K562 (cell line): ENCODE measurements at regions not wholly inside any gene's neighbourhood (a gene's known extent, or its start where the extent isn't known, plus 50 kb on each side); places are given as distances from the start of the nearest gene placed in this dataset.

Source experiments
- ATAC-seq: fragments of 200-7000 bp; cut with Tn5 transposase; 3 replicates; pipeline ENCODE4 v1.9.1; 2020; ENCODE audit warnings: moderate library complexity
- BruUV-seq: library from RNA; stranded (reverse); fragments of 400-500 nt; replicated peaks from 2 replicates; lab custom pipeline; 2021; lab: Mats Ljungman, UMichigan
- CTCF ChIA-PET: fragments of 300-600 bp; formaldehyde crosslinking; extraction: SDS; loops from one replicate; lab custom pipeline; 2021; ENCODE audit warnings: low intra/inter-chr PET ratio; lab: Yijun Ruan, JAX
- POLR2A ChIA-PET: fragments of 300-600, 350-650 bp; sonication (Branson Sonifier 250); formaldehyde crosslinking; extraction: SDS; loops from one replicate; lab custom pipeline; 2021; ENCODE audit warnings: antibody characterized with exemption, inconsistent platforms; lab: Yijun Ruan, JAX
- DNase-seq, 4 experiments: peaks; one replicate each; pipeline versions ENCODE4 v3.0.0 to v3.0.0-alpha.2; 2011 to 2018; ENCODE audit warnings: low spot score in 3 of 4, mixed read lengths in 3 of 4; ENCODE audit errors: extremely low read depth in 1 of 4
- FAIRE-seq: peaks from 2 replicates; lab custom pipeline; 2011; peaks lifted over from hg19 to GRCh38; lab: Jason Lieb, UNC
- H2AFZ ChIP-seq: 2 replicates; pipeline ENCODE4 v1.6.0; 2011; ENCODE audit warnings: low read depth, low read length, control low read depth, inconsistent platforms
- H3K27ac ChIP-seq: fragments of 200-600 bp; 3 replicates; pipeline ENCODE4 v1.8.0; 2011; ENCODE audit warnings: low read depth, mild to moderate bottlenecking, control low read depth, inconsistent platforms, low read length, moderate library complexity, mixed read lengths; ENCODE audit errors: extremely low read depth
- H3K27me3 ChIP-seq, 2 experiments: fragments of 300-600 bp in 1 of 2; 2 replicates in 1 of 2; 3 replicates in 1 of 2; pipeline versions ENCODE4 v1.6.0 to v1.8.0; 2011; ENCODE audit warnings: inconsistent platforms in 2 of 2, low read length in 2 of 2, mild to moderate bottlenecking in 1 of 2, mixed read lengths in 1 of 2, moderate library complexity in 1 of 2; ENCODE audit not compliant: control insufficient read depth in 2 of 2, insufficient read depth in 2 of 2
- H3K36me3 ChIP-seq: fragments of 300-600 bp; 3 replicates; pipeline ENCODE4 v1.8.0; 2011; ENCODE audit warnings: mild to moderate bottlenecking, low read length, inconsistent platforms; ENCODE audit not compliant: control insufficient read depth, insufficient read depth
- H3K4me1 ChIP-seq, 2 experiments: fragments of 200-600 bp in 1 of 2; replicated peaks in 1 of 2; 2 replicates in 1 of 2; 3 replicates in 1 of 2; pipeline versions ENCODE4 v1.5.1 to v1.8.0; 2011; ENCODE audit warnings: inconsistent platforms in 2 of 2, low read length in 2 of 2, mild to moderate bottlenecking in 1 of 2, mixed read lengths in 1 of 2, moderate library complexity in 1 of 2; ENCODE audit not compliant: control insufficient read depth in 2 of 2, insufficient read depth in 2 of 2
- H3K4me2 ChIP-seq: 2 replicates; pipeline ENCODE4 v1.6.1; 2011; ENCODE audit warnings: low read length, control low read depth, inconsistent platforms, mixed read lengths; ENCODE audit not compliant: insufficient read depth
- H3K4me3 ChIP-seq: fragments of 200-600 bp; sonication (generic), shearing (Covaris generic); 2 replicates; pipeline ENCODE4 v1.5.1; 2016; ENCODE audit warnings: control low read depth, inconsistent platforms
- H3K79me2 ChIP-seq: fragments of 200-600 bp; 3 replicates; pipeline ENCODE4 v1.8.0; 2011; ENCODE audit warnings: low read length, inconsistent platforms; ENCODE audit not compliant: control insufficient read depth, insufficient read depth
- H3K9ac ChIP-seq, 2 experiments: 2 replicates each; pipeline versions ENCODE4 v1.6.0 to v1.6.1; 2011; ENCODE audit warnings: low read depth in 2 of 2, low read length in 2 of 2, control low read depth in 1 of 2, inconsistent platforms in 1 of 2, mild to moderate bottlenecking in 1 of 2, mixed read lengths in 1 of 2; ENCODE audit not compliant: insufficient read depth in 1 of 2
- H3K9me1 ChIP-seq: one replicate; pipeline ENCODE4 v1.6.0; 2011; ENCODE audit warnings: inconsistent platforms, mild to moderate bottlenecking, low read length, moderate library complexity; ENCODE audit not compliant: control insufficient read depth, insufficient read depth
- H3K9me3 ChIP-seq: replicated peaks from 2 replicates; pipeline ENCODE4 v1.5.1; 2011; ENCODE audit warnings: low read depth, low read length, inconsistent platforms; ENCODE audit not compliant: control insufficient read depth, insufficient read depth
- H4K20me1 ChIP-seq: replicated peaks from 2 replicates; pipeline ENCODE4 v1.6.1; 2011; ENCODE audit warnings: low read length, inconsistent platforms, mixed read lengths; ENCODE audit not compliant: control insufficient read depth, insufficient read depth
- BCLAF1 ChIP-seq, 2 experiments: fragments of 450-650 bp in 1 of 2; IDR thresholded peaks; 2 replicates each; pipeline ENCODE4 v1.6.1; 2011 to 2017; ENCODE audit warnings: low read depth in 2 of 2, antibody characterized with exemption in 1 of 2, borderline replicate concordance in 1 of 2, low read length in 1 of 2, mild to moderate bottlenecking in 1 of 2, mixed read lengths in 1 of 2; ENCODE audit not compliant: control insufficient read depth in 1 of 2
- GABPB1 ChIP-seq: sonication (generic); formaldehyde crosslinking; IDR thresholded peaks from 2 replicates; pipeline ENCODE4 v1.8.0; 2022; ENCODE audit warnings: mild to moderate bottlenecking, missing genetic modification reagents
- GATA2 ChIP-seq: sonication (generic); formaldehyde crosslinking; IDR thresholded peaks from 2 replicates; pipeline ENCODE4 v1.4.0; 2020; ENCODE audit warnings: mild to moderate bottlenecking, missing genetic modification reagents
- ILK ChIP-seq: fragments of 450-650 bp; IDR thresholded peaks from 2 replicates; pipeline ENCODE4 v1.6.1; 2016; ENCODE audit warnings: missing genetic modification characterization, low read depth, mild to moderate bottlenecking, missing compliant biosample characterization, moderate library complexity, borderline replicate concordance
- MYNN ChIP-seq, 2 experiments: sonication (generic); formaldehyde crosslinking in 1 of 2; IDR thresholded peaks; 2 replicates each; pipeline versions ENCODE4 v1.5.0 to v1.6.1; 2016 to 2020; ENCODE audit warnings: antibody characterized with exemption in 1 of 2, missing genetic modification reagents in 1 of 2
- NCOA4 ChIP-seq: fragments of 450-650 bp; IDR thresholded peaks from 2 replicates; pipeline ENCODE4 v1.6.1; 2018; ENCODE audit warnings: mild to moderate bottlenecking; ENCODE audit not compliant: partially characterized antibody
- NUFIP1 ChIP-seq: fragments of 450-650 bp; IDR thresholded peaks from 2 replicates; pipeline ENCODE4 v1.6.1; 2018; ENCODE audit not compliant: partially characterized antibody
- PHB ChIP-seq: fragments of 250-450 bp; sonication (Bioruptor Pico); IDR thresholded peaks from 2 replicates; pipeline ENCODE4 v1.5.0; 2021
- POLR2H ChIP-seq: IDR thresholded peaks from 2 replicates; pipeline ENCODE4 v1.6.1; 2016; ENCODE audit warnings: missing genetic modification characterization, low read depth, mild to moderate bottlenecking, control low read depth, missing compliant biosample characterization, moderate library complexity
- POLR3G ChIP-seq: IDR thresholded peaks from 2 replicates; pipeline ENCODE4 v1.6.1; 2011; ENCODE audit not compliant: insufficient read length, insufficient replicate concordance; ENCODE audit errors: extremely low read depth
- TCF15 ChIP-seq: fragments of 250-450 bp; sonication (Bioruptor Pico); IDR thresholded peaks from 2 replicates; pipeline ENCODE4 v1.8.0; 2022; ENCODE audit warnings: moderate library complexity, mild to moderate bottlenecking, inconsistent platforms
- TRIM28 ChIP-seq: fragments of 450-650 bp; IDR thresholded peaks from 2 replicates; pipeline ENCODE4 v1.6.1; 2017
- USF1 ChIP-seq: sonication (generic); formaldehyde crosslinking; IDR thresholded peaks from 2 replicates; pipeline ENCODE4 v1.9.0; 2022; ENCODE audit warnings: mild to moderate bottlenecking, missing genetic modification reagents
- ZNF592 ChIP-seq: fragments of 450-650 bp; IDR thresholded peaks from 2 replicates; pipeline ENCODE4 v1.6.1; 2017; ENCODE audit warnings: antibody characterized with exemption, mild to moderate bottlenecking
- WGBS: fragments of 100-300 bp; shearing (Covaris generic); methylation state at CpG from one replicate; pipeline ENCODE4 v1.1.6; 2016; ENCODE audit warnings: low coverage, mixed read lengths; ENCODE audit not compliant: insufficient coverage; ENCODE audit errors: missing lambda C conversion rate; 5-methylcytosine and 5-hydroxymethylcytosine counted together
- in situ Hi-C: fragments of 300-500 bp; cut with MboI; formaldehyde crosslinking; loops from 4 replicates; pipeline ENCODE4 v1.15.0; 2018; ENCODE audit warnings: inconsistent platforms, mixed read lengths
- intact Hi-C: fragments of 100-400 bp; cut with micrococcal nuclease; formaldehyde crosslinking; loops from 2 replicates; pipeline ENCODE4 v1.14.2; 2022

- H3K79me2 ChIP-seq = no peaks in the 10 kb centered on the region
- no peak overlapping the region for H3K4me2 ChIP-seq
- no peaks in the 10 kb centered on the region for H3K4me1 ChIP-seq
- ChIA-PET POLR2A (no interaction called here), CTCF (no interaction called here)
- no peak overlapping the region for H3K9ac ChIP-seq
- no peak for DNase-seq
- FAIRE-seq = no peak
- intact Hi-C loops (no loop called here), in situ Hi-C loops (no loop called here)
- H3K27me3 ChIP-seq = no peaks in the 10 kb centered on the region
- ATAC-seq = no peak
- no TSS peak for BruUV-seq
- no peaks in the 10 kb centered on the region for H4K20me1 ChIP-seq
- H3K9me1 ChIP-seq = no peaks in the 10 kb centered on the region
- H3K27ac ChIP-seq = no peak overlapping the region
- no peaks in the 10 kb centered on the region for H3K36me3 ChIP-seq
- no peak overlapping the region for H3K4me3 ChIP-seq
- H2AFZ ChIP-seq = no peak overlapping the region
- no peaks in the 10 kb centered on the region; the same call in 1 of the 2 replicates for H3K9me3 ChIP-seq
- WGBS = 0% methylated on average over 6 of the region's 6 CpGs
- no peak for TF ChIP-seq TRIM28
- TF ChIP-seq POLR3G = no peak
- TF ChIP-seq ILK = no peak
- no peak for TF ChIP-seq GABPB1 (CRISPR knock-in tag)
- TF ChIP-seq PHB = no peak
- no peak for TF ChIP-seq USF1 (CRISPR knock-in tag)
- TF ChIP-seq ZNF592 = no peak
- no peak for TF ChIP-seq GATA2 (CRISPR knock-in tag)
- no peak for TF ChIP-seq POLR2H (tag)
- TF ChIP-seq NCOA4 = no peak
- TF ChIP-seq MYNN (IDR thresholded peaks at IDR 0.05) = no peak
- TF ChIP-seq MYNN (CRISPR knock-in tag; IDR thresholded peaks at IDR 0.05) = no peak
- no peak for TF ChIP-seq TCF15
- no peak for TF ChIP-seq BCLAF1 (IDR thresholded peaks at IDR 0.05; ENCODE audit: borderline replicate concordance in 1 of 2, control insufficient read depth in 1 of 2, low read depth in 2 of 2, low read length in 1 of 2)
- TF ChIP-seq NUFIP1 = no peak
Measured at GRCh38 chr18:34315591-34316352, 91.1 kb upstream of the NOL4 start.
